A204.1 (cell line): ENCODE measurements at regions not wholly inside any gene's neighbourhood (a gene's known extent, or its start where the extent isn't known, plus 50 kb on each side); places are given as distances from the start of the nearest gene placed in this dataset.

Source experiments
- FAIRE-seq: peaks from 2 replicates; lab custom pipeline; 2012; peaks lifted over from hg19 to GRCh38; lab: Jason Lieb, UNC

DNA sequence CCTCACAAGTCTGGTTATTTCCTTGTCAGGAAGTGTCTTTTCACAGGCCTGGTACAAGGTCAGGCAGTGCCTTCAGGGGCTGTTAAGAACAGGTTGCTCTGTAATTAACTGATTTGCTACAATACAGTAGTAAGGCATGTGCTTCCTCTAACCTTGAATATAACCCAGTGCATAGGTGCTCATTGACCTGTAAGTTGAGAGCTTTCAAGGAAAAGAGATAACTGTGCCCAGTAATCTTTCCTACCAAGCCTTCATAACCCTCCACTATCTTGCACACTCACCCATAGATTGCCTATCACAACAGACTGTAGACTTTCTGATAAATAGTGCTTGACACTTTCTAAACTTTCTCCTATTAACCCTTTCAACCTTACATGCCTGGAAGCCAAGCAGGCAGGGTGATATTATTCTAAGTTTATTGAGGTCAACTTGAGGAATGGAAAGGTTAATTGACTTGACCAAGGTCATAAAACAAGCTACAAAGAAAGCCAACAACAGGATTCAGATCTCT, 148.1 kb downstream of the PPARGC1A start:
- FAIRE-seq: no peak

DNA sequence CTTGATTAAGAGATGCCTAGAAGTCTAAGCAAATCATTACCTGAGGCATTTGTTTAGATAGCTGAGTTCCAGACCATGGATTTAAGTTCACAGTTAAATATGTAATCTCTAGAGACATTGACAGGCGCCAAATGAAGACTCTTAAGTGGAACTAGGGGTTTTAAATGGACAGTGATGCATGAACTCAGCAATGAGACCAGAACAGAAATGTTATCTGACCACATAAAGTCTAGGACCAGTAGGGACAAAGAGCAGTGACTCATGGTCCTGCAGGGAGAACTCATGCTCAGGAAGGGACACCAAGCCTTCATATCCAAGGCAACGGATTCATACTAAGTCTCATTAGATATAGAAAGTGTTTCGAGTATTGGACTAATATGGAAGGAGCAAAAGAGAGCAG, 152.3 kb downstream of the PPARGC1A start:
- no peak for FAIRE-seq

DNA sequence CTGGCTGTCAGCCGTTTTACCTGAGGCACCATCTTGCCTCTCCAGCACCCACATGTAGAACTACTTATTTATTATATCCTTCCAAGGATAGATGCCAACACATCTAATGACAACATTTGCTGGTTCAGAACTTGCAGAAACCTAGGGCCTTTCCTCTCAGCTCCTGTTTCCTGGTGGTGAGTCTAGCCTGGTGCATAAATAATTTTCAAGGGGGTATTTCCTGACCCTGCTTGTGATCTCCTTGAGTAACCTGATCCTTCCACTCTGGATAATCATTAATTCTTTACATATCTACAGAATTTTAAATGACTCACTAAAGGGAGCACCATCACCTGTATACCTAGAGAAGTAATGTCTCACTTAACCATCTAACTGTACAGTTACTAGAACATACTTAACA, 153.4 kb downstream of the PPARGC1A start:
- no peak for FAIRE-seq

DNA sequence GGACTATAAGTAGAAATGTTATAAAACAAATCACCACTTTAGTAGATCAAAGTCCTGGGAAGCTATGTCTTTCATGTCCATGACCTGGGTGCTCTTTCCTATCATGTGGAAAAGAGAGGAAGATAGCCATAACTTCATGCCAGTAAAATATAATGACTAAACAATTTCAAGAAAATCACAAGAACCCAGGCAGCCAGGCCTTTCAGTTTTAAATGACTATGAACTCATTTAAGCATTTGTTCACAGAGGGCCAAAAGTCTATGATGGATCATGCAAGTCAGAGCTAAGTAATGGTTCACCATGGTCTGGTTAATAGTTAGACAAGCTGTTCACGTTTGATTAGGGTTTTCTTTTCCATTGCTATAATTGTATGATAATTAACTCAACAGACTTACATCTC, 155.8 kb downstream of the PPARGC1A start:
- FAIRE-seq: no peak

DNA sequence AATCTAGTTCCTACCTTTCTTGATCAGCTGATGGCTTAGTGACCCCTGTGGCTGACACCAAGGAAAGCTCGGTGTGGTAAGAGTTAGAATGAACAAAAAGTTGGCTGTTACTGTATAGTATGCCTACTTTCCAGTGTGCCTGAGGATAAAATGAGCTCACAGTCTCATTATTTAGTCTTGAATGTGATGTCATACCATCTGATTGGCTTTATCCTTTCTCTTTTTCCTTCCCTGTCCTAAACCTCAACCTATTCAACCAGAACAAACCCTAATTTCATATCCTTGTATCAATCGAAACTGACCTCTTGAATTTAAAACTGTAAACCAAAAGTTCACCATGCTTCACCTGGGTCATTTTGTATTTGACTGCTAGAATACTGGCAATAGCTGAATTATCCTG, 156.4 kb downstream of the PPARGC1A start:
- no peak for FAIRE-seq

DNA sequence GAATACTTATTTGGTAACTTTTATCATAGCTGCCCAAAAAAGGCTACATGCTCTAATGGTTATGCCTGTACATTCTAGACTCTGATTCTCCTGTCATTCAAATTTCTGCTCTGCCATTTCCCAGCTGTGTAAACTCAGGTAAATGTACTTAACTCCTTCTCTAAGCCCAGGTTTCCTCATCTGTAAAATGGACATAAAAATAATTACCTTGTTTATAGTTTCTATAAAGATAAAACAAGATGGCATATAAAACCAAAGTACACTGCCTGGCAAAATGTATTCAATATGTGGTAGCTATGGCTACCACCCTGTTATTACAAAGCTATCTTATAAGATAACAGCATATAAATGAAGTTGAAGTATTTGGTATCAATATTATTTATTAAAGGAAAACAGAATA, 158.8 kb downstream of the PPARGC1A start:
- FAIRE-seq: no peak

DNA sequence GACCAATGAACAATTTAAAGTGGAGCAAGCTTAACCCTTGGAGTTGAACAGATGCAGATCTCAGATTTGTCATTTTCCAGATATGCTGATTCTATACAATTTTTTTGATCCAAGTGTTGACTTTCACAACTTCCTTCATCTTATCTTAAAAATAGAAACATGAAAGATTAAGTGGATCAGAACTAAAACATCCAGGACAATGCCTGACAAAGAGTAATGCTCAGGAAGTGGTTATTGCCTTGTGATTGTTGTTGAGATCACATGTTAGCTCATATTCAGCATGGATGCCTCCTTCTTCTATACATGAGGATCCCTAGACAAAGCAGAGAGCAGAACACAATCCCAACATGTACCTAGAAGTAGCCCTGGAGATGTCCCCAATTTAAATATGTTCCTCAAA, 160.9 kb downstream of the PPARGC1A start:
- FAIRE-seq: no peak

DNA sequence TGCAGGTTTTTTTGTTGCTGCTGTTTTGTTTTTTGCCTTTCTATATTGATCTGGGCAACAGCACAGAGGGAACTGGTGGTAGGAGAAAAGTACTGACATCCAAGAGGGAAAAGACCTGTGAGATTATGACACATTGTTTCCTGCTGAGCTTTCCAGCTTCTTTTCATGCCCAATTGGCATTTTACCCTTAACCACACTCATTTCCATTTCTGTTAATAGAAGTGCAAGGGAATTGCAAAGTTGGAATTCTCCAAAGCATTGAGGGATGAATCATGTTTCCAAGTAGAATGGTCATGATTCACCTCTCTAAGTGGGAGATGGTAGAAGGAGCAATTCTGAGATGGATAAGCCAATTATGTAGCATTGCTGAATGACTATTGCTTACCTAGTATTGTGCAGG, 161.5 kb downstream of the PPARGC1A start:
- no peak for FAIRE-seq

DNA sequence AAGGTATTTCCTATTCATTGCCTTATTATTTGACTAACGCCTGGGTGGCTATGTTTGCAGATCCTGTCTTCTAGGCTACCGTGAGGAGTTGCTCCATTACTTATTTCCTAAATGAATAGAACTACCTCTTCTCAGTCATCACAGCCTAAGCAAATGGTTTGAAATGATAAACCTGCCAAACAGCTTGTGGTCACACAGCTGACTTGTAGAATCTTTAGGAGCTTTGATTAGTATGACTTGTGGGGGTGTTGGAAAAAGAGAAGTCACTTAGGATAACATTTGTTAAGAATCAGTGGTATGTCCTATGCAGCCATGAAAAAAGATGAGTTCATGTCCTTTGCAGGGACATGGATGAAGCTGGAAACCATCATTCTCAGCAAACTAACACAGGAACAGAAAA, 169.3 kb downstream of the PPARGC1A start:
- FAIRE-seq: no peak

DNA sequence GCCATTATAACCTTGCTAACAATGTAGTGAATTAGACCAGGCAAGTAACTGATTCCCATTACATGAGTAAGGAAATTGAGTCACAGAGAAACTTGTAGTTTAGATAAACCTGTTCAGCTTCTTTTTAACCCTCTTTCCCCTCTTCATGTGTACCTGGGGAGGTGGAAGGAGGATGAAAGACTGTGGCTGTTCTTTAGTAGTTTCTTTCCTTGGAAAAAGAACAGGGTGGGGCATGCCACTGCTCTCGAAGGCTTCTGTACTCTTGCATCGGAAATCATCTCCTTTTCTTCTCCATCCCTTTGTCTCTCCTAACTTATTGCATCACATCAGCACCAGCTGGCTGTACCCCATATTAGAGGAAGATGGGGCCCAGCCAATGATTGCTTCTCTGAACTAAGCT, 171.4 kb downstream of the PPARGC1A start:
- FAIRE-seq: no peak

DNA sequence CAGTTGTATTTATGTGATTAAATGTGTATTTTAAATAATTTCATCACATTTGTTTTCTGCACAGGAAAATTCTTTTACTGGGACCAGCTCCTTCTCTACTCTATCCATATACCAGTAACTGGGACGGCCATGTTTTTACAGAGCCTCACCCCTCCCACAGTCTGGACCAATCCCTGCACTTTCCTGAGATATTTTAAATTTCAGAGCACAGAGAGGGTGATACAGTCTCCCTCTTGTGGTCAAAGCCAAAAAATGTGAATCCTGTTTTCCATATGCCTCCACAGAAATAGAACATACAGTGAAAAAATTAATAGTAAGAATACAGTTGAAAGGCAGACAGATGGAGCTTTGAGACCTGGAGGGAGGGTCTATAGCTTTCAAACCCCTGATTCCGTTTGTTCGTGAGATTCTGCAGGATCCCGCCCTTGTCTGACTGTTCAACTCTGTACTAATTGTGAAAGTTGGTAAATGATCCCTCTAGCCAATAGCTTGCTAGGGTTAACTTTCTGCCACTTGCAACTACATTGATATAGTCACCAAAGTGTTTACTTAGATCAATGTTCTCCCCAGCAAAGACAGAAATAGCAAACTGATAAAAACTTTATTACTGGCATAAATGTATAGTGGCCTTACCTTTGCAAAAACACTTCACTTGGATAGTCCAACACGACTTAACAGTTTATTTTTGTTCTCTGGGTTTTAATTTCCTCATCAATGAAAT, 172.2 kb downstream of the PPARGC1A start:
- FAIRE-seq: no peak

DNA sequence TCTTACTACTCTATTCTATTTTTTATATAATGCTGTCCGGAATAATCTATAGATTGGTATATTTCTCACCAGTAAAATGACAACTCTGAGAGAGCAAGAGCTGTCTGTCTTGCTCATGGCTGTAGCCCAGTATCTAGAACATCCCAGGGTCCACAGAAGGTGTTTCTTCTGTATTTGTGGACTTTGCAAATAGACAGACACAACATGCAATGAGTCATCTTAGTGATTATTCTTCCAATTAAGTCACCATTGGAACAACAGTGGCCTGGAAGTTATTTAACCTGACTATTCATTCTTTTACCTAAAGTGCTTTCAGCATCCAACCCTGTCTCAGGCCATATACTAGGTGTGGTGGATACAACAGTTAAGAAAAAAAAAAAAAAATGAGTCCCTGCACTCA, 179.5 kb downstream of the PPARGC1A start:
- FAIRE-seq: no peak

DNA sequence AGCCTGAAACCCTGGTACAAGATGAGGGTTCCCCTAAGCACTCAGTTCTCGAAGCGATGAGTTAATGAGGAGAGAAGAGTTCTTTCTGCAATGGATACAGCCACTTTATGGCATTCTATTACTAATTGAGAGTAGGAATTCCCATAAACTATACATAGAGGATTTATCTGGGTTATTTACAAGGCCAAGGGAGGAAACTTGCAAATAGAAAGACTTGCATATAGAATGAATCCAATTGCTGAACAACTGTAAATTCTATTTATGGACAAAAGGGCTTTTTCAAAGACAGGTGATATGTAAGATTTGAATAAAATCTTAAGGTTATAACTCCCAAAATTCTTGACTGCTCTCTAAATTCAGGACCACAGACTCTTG, 182.2 kb downstream of the PPARGC1A start:
- FAIRE-seq: no peak

DNA sequence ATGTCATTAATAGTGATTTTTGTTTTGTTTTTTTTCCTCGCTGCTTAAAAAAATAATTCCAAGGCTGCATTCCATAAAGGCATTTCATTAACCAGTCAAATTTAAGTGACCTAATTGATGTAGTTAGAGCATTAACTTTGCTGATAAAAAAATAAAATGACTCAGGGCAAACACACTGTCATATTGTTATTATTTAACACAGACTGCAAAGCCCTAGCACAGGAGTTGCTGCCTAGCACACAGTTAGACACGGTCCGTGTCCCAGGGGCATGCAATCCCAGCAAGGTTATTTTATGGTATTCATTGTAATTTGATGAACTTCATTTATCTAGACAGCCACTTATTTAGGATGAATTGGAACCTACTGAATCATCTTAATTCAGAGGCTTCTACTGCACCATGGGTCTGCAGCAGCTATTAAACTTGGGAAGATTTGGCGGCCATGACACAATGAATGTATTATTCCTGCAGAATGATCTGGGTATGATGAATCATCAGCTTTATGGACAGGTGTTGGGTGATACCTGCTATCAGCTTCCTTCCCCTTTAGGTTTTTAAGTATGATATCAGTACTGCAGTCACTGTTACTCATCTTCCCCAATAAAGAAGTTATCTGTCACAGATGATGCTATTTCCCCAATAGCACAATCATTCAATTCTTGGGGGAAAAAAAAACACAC, 182.7 kb downstream of the PPARGC1A start:
- no peak for FAIRE-seq

DNA sequence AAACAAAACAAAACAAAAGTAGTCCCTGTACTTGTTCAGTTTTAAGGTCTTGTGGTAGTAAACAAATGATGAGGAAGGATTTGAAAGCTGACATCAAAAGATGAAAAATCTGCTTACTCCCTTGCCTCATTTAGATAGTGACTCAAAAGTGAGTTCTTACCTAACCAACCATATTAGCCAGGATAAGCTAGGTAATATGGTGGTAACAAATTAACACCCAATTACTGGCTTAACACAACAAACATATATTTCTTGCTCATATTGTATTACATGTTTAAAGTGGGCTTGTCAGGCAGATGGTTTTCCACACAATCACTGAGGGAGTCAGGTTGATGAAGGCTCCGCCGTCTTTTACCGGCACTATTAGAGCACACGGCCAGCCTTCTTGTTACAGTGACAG, 189.7 kb downstream of the PPARGC1A start:
- no peak for FAIRE-seq

DNA sequence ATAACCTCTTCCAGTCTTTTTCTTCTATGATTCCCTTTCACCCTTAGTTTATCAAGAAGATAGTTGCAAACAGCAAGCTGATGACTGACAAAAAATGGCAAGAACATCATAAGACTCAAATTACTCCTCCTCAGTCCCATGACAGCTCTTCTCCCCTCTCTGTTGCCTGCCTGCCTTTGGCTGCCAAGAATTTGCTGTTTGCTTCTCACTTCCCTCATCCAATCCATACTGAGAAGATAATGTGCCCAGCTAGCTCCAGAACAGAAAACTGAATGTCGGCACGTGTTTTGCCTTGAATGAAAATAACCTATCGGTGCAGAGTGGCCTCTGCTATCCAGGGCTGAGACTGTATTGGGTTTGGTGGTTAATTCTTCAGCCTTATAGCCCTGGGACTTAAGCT, 192.1 kb downstream of the PPARGC1A start:
- FAIRE-seq: no peak

DNA sequence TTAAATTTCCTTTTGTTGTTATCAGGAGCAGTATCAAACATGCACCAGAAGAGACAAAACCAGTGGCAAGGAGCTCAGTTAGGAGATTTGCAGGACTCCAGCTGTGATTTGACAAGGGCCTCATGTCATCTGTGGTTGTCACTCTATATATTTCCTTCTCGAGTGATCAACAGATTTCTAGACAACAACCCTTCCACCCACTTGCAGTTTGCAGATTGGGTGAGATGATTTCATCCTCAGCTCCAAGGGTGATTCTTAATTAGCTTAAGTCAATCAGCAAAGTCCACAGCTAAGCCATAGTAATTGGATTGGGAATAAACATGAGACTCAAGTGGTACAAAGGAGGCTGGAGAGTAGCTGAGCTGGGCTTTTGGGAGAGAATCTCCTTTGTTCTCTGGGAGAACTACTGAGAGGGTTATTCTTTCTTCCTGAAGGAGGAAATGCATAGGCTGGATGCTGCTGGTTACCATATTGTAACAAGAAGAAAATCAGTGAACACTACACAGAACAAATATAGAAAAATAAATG, 192.8 kb downstream of the PPARGC1A start:
- FAIRE-seq: no peak

DNA sequence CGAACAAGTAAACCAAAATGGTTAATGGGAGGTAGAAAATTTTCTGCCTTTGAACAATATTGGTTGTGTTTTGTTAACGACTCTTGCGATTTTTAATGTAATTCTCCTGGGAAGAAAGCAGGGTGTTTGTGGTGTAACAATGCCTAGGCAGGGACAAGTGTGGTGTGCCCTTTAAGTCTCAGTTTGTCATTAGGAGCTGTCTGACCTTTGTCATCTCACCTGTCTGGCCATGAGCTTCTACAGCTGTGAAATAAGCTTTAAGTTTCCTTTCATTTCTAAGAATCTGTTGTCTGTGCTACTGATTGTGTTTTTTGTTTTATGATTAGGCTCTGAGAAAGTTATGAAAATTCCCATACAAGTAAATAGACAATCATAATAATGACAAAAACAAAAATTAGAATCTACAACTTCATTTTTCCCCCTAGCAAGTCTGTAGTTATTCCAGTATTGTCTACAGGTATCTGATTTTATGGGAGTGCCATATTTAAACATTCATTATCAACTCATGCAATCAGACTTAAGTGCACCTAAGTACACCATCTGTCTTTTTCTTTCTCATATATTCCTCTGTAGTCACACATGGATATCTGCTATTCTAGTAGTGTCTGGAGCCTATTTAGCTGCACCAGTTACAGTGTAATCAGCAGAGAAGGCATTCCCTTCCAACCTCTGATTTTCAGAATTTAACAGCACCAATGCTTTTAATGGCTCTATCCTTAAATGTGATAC, 203.5 kb downstream of the PPARGC1A start:
- no peak for FAIRE-seq

DNA sequence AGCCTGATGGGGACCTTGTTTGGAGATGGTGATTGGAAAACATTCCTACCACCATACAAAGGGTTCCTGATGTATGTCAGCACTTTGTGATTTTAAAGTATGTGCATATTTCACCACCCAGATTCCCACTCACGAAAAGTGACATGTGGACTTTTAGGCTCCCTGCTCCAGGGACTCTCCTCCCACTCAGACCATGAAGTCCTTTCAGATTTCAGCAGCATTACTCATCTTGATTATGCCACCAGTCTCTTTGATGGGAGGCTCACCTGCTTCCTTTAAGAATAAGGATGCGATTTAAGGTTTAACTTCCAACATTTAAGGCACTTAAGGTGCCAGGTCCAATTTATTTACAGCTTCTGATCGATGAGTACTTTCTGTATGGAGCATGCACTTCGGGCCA, 204.4 kb downstream of the PPARGC1A start:
- no peak for FAIRE-seq

DNA sequence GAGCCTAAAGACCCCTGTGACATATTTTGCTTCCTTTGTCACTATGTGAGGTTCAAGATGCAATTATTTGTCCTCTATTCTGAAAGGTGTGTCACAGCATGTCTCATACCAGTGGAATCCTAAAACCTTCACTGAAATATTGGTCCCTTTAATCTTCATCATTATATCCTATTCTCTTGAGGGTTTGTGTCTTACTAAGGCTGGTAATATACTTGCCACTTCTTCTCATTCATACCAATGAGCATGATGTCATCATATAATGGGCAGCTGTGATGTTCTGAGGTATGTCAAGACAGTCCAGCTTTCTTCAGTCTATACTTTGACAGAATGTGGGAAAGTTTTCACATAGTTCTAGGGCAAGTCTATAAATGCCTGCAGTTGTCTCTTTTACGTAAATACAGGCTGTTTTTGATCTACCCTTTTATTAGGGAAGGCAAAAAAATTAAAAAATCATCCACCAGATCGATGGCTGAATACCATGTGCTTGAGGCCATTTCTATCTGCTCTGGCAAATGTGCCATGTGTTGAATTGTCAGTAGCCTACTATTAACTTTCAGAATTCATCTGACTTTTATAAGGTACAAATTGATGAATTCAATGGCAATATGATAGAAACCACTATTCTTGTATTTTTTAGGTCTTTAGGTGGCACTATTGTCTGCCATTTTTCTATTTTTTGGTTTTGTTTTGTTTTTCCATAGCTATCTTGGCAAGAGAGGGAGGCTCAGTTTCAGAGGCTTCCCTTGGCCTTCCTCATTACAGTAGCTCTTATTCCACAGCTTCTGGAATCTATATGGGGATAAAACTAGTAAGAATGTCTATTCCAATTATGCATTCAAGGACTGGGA, 209.0 kb downstream of the PPARGC1A start:
- FAIRE-seq: no peak

DNA sequence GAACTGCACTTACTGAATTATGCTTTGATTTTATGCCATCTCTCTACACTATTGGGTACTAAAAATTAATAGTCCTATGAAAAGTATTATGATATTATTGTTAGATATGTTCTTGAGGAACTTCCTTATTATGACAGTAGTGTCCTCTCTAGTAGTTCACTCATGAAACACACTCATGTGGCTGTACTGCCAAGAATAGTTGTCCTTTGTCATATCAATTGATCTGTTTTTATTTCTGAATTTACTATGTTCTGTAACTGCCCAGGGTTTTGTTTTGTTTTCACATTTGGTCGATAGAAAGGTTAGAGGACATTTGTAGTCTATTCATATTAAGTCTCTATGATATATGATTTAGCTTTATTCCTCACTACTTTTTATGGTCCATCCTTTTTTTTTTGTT, 215.2 kb downstream of the PPARGC1A start:
- FAIRE-seq: no peak

DNA sequence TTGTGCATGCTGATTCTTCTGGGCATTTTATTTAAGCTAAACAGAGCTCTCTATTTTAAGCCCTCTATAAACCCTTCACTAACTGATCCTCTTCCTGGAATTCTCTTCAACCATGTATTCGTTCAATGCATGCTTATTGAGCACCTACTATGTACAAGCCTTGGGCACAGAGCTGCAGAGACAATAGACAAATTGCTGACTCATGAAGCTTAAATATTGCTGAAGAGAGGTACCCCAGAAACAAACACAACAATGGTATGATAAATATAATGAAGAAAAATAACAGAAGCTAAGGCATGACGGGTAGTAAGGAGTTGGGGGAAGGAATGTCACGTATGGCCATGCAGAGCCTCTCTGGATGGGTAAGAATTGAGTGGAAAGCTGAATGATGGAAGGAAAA, 222.2 kb downstream of the PPARGC1A start:
- FAIRE-seq: no peak
